ENCODE measurements at regions not wholly inside any gene's neighbourhood (a gene's known extent, or its start where the extent isn't known, plus 50 kb on each side); places are given as distances from the start of the nearest gene placed in this dataset.

DNA sequence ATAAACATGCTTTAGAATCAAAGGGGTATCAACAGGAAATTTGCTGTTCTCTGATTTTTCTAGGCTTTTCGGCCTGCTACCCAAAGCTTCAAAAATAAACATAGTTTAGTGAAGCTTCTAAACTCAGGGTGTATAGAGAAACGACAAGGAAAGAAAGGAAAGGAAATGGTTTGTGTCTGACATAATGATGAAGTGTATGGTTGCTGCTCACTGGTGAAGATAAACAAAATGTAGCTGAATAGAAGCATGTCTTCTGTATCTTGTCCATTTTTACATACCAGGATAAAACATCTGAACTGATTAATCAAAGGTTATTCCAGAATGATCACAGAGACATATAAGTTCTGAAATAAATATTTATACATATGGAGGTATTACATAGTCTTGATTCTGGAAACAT, 1324.6 kb upstream of the NRXN1 start:
- DNase-seq (ENCODE audit: low spot score), result no peak
- TF ChIP-seq, protein P1, sequence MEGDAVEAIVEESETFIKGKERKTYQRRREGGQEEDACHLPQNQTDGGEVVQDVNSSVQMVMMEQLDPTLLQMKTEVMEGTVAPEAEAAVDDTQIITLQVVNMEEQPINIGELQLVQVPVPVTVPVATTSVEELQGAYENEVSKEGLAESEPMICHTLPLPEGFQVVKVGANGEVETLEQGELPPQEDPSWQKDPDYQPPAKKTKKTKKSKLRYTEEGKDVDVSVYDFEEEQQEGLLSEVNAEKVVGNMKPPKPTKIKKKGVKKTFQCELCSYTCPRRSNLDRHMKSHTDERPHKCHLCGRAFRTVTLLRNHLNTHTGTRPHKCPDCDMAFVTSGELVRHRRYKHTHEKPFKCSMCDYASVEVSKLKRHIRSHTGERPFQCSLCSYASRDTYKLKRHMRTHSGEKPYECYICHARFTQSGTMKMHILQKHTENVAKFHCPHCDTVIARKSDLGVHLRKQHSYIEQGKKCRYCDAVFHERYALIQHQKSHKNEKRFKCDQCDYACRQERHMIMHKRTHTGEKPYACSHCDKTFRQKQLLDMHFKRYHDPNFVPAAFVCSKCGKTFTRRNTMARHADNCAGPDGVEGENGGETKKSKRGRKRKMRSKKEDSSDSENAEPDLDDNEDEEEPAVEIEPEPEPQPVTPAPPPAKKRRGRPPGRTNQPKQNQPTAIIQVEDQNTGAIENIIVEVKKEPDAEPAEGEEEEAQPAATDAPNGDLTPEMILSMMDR (IDR thresholded peaks at IDR 0.05; ENCODE audit: borderline replicate concordance, control extremely low read depth, extremely low read depth, insufficient read depth, missing control alignments), result no peak
- in situ Hi-C loops (cut with MboI; ENCODE audit: low sequenced_read_pairs, unreplicated experiment), result no loop called here

DNA sequence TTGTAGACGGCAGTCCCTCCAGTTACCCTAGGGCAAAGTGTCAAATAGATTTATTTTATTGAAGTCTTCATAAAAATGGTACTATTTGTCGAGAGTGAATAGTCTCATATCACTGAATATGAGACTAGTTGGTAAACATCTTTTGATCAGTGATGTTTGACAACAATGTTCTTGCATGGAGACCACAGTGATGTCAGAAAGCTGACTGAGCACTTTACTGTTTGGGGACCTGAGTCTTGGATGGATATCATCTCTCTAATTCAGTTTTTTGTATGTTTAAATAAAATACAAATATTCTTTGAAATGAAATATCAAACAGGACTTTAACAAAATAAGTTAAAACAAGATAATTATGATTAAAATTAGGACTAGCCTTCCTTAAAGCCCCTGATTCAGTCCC, 1315.4 kb upstream of the NRXN1 start:
- in situ Hi-C loops (cut with MboI; ENCODE audit: low sequenced_read_pairs, unreplicated experiment), result no loop called here
- TF ChIP-seq, protein P1 (IDR thresholded peaks at IDR 0.05; ENCODE audit: borderline replicate concordance, control extremely low read depth, extremely low read depth, insufficient read depth, missing control alignments), result no peak
- no peak for DNase-seq (ENCODE audit: low spot score)

- in situ Hi-C loops (cut with MboI; ENCODE audit: low sequenced_read_pairs, unreplicated experiment), result no loop called here
- DNase-seq (ENCODE audit: low spot score), result no peak
- TF ChIP-seq, protein P1 (IDR thresholded peaks at IDR 0.05; ENCODE audit: borderline replicate concordance, control extremely low read depth, extremely low read depth, insufficient read depth, missing control alignments), result no peak
Measured at GRCh38 chr2:52345676-52346075, 1313.7 kb upstream of the NRXN1 start.

GRCh38 chr2:52345082-52345481, 1313.2 kb upstream of the NRXN1 start:
- in situ Hi-C loops (cut with MboI; ENCODE audit: low sequenced_read_pairs, unreplicated experiment), result no loop called here
- TF ChIP-seq, protein P1 (IDR thresholded peaks at IDR 0.05; ENCODE audit: borderline replicate concordance, control extremely low read depth, extremely low read depth, insufficient read depth, missing control alignments), result no peak
- DNase-seq (ENCODE audit: low spot score), result no peak

DNA sequence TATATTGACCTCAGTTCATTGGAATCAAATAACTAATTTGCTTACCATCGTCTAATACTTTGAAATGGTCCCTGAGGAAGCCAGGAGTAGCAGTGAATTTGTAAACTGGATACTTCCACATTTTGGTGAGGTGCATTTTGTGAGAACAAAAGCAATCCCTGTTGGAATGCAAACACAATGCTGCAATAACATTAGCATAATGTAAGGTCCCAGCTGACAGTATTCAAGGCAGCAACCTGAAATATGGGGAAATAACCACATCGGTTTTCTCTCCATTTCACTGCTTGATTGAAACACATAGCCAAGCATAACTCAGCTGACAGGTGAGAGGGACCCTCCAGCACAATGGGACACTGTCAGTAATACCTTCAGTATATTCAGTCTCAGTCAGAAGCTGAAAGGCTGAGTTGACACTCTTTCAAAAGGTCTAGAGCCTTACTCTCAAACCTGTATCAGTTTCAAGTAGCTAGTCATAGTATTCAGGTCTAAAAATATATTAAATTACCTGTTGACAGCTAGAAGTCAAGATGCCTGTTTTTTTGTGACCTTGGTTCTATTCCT, 1311.9 kb upstream of the NRXN1 start:
- DNase-seq (ENCODE audit: low spot score), result no peak
- TF ChIP-seq, protein P1 (IDR thresholded peaks at IDR 0.05; ENCODE audit: borderline replicate concordance, control extremely low read depth, extremely low read depth, insufficient read depth, missing control alignments), result no peak
- in situ Hi-C loops (cut with MboI; ENCODE audit: low sequenced_read_pairs, unreplicated experiment), result no loop called here

- in situ Hi-C loops (cut with MboI; ENCODE audit: low sequenced_read_pairs, unreplicated experiment), result no loop called here
- TF ChIP-seq, protein P1 (IDR thresholded peaks at IDR 0.05; ENCODE audit: borderline replicate concordance, control extremely low read depth, extremely low read depth, insufficient read depth, missing control alignments), result no peak
- no peak for DNase-seq (ENCODE audit: low spot score)
Measured at GRCh38 chr2:52343010-52343409, 1311.1 kb upstream of the NRXN1 start.
